Muscle layer of colon (tissue), 2 donors: ENCODE measurements at regions not wholly inside any gene's neighbourhood (a gene's known extent, or its start where the extent isn't known, plus 50 kb on each side); places are given as distances from the start of the nearest gene placed in this dataset.

Experiments used
- H3K27ac ChIP-seq: one replicate; pipeline ENCODE4 v1.7.0; 2013; ENCODE audit warnings: low read depth, mild to moderate bottlenecking, low read length, moderate library complexity
- H3K27me3 ChIP-seq, 2 donors: one replicate each; pipeline ENCODE4 v1.7.0; 2013; ENCODE audit warnings: low read length in 2 of 2, mild to moderate bottlenecking in 2 of 2; ENCODE audit not compliant: insufficient read depth in 2 of 2, control insufficient read depth in 1 of 2
- H3K36me3 ChIP-seq: one replicate; pipeline ENCODE4 v1.7.0; 2013; ENCODE audit warnings: mild to moderate bottlenecking, low read length; ENCODE audit not compliant: insufficient read depth
- H3K4me1 ChIP-seq: one replicate; pipeline ENCODE4 v1.7.0; 2013; ENCODE audit warnings: mild to moderate bottlenecking, low read length; ENCODE audit not compliant: insufficient read depth
- H3K4me3 ChIP-seq, 2 donors: one replicate each; pipeline ENCODE4 v1.7.0; 2013; ENCODE audit warnings: low read length in 2 of 2, low read depth in 1 of 2, mild to moderate bottlenecking in 1 of 2, moderate library complexity in 1 of 2
- H3K9ac ChIP-seq: one replicate; pipeline ENCODE4 v1.7.0; 2013; ENCODE audit warnings: low read length
- H3K9me3 ChIP-seq: one replicate; pipeline ENCODE4 v1.7.0; 2013; ENCODE audit warnings: mild to moderate bottlenecking, low read length
- donor health status: abdominal sarcoma.
- donor health status: Adenocarcinoma of cecum.

DNA sequence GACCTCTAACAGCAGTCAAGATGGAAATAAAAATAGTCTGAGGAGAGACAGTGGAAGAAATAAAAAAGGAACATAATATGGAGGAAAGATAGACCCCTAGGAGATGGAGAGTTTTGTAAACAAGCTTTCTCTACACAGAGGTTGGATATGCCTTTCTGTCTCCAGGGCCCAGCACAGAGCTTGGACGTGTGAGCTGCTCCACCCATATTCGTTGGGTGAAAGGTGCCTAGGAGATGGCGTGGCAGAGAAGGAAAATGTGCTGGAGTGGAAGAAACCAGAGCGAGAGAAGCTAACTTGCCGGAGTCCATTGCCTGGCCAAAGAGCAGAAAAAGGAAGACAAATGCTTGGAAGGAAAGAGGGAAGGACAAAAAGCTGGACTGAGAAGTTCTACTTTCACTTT, 78.3 kb upstream of the LMO4 start:
- no peak overlapping the region for H3K4me3 ChIP-seq
- H3K9me3 ChIP-seq: no peaks in the 10 kb centered on the region
- no peak overlapping the region for H3K27ac ChIP-seq
- no peaks in the 10 kb centered on the region for H3K27me3 ChIP-seq
- H3K4me1 ChIP-seq: no peaks in the 10 kb centered on the region
- no peaks in the 10 kb centered on the region for H3K36me3 ChIP-seq
- no peak overlapping the region for H3K9ac ChIP-seq

DNA sequence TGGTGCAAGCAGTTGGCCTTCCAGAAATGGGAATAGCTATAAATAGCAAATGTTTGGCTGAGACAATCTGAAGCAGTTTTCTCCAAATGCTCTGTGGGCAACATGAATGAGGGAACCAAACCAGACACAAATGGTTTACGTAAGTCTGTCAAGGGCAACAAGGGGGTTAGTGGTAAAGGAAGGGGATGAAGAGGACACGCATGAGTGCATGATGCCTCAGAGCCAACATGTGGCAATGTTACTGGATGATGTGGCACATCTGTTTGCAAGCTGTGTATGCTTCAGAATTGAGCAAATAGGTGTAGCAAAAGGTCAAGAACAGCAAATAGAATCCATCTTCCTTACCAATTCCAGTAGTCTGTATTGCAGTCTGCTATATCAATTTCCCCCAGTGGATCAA, 76.3 kb upstream of the LMO4 start:
- H3K9me3 ChIP-seq: no peaks in the 10 kb centered on the region
- H3K27me3 ChIP-seq: no peaks in the 10 kb centered on the region
- H3K4me3 ChIP-seq: no peak overlapping the region
- H3K9ac ChIP-seq: no peak overlapping the region
- no peak overlapping the region for H3K27ac ChIP-seq
- H3K4me1 ChIP-seq: no peaks in the 10 kb centered on the region
- no peaks in the 10 kb centered on the region for H3K36me3 ChIP-seq

DNA sequence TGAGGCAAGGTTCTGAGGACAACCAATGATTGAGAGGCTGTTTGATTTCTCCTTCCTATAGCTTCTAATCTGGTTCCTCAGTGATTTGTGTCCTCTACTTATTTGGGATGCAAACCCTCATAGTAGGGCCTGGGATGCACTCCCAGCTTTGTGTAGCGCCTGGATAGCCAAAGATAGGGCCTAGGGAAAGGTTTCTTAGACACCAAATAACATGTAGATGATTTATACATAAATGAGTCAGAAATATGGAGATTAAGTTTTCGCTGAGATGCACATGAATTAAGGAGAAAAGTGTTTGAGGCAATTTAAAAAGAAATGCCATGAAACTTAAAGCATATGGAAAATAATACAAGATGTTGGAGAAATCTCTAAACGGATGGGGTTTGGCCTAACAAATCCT, 66.0 kb upstream of the LMO4 start:
- Histone ChIP-seq H3K4me1 (no peaks in the 10 kb centered on the region), H3K9ac (no peak overlapping the region), H3K27ac (no peak overlapping the region), H3K36me3 (no peaks in the 10 kb centered on the region), H3K9me3 (no peaks in the 10 kb centered on the region), H3K4me3 (no peak overlapping the region), H3K27me3 (no peaks in the 10 kb centered on the region)

DNA sequence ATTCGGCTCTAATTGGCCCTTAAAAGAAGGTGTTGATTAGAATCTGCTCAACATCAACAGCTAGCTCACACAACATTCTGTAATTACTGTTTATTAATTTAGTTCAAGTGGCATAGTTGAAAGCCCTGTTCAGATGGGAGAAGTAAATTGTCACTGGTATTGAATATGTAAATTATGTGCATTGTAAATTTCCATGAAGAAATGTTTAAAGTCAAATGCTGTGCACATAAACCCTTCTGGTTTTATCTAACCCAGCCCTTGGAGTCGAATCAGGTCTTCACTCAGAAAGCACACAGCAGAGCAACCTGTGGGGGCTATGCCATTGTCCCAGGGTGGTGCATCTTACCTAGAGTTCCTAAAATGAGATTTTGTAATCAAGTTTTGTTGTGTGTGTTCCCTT, 65.4 kb upstream of the LMO4 start:
- Histone ChIP-seq H3K9ac (no peak overlapping the region), H3K36me3 (no peaks in the 10 kb centered on the region), H3K4me1 (no peaks in the 10 kb centered on the region), H3K9me3 (no peaks in the 10 kb centered on the region), H3K27ac (no peak overlapping the region), H3K4me3 (no peak overlapping the region), H3K27me3 (no peaks in the 10 kb centered on the region)

DNA sequence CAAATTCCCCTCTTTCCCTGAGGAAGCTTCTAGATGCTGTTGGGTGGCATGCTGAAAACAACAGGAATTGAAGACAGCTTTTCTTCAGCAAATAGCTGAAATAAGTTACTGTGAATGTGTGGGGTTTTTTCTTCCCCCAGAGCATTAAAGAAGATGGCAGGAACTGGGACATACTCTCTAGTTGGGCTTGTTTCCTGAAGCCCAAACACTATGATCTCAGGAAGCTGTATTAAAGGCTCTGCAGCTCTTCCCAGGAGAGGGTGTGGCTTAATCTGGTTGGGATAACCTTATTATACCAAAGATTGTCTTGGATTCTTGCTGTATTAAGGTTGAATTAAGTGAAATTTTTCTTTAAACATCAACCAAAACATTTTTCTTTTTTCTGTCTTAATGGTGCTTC, 64.9 kb upstream of the LMO4 start:
- H3K36me3 ChIP-seq: no peaks in the 10 kb centered on the region
- H3K9ac ChIP-seq: no peak overlapping the region
- no peaks in the 10 kb centered on the region for H3K27me3 ChIP-seq
- H3K9me3 ChIP-seq: no peaks in the 10 kb centered on the region
- no peaks in the 10 kb centered on the region for H3K4me1 ChIP-seq
- no peak overlapping the region for H3K27ac ChIP-seq
- H3K4me3 ChIP-seq: no peak overlapping the region

DNA sequence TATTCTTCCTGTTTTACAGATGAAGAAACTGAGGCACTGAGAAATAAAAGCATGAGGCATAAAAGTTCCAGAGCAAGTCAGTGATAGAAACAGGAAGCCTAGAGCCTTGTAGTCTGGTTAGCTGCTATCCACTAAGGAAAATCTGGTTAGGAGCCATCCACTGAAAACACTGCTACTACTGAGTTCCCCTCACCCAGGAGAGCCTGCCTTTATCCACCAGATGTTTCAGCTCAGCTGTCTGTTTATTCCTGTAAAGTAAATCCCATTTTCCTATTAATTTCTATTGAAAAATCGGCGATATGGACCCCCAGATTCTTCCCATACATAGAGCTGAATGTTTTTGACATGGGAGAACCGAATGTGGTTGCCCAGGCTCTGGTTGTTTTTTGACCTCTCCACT, 63.7 kb upstream of the LMO4 start:
- Histone ChIP-seq H3K4me1 (no peaks in the 10 kb centered on the region), H3K27me3 (no peaks in the 10 kb centered on the region), H3K27ac (no peak overlapping the region), H3K9ac (no peak overlapping the region), H3K4me3 (no peak overlapping the region), H3K9me3 (no peaks in the 10 kb centered on the region), H3K36me3 (no peaks in the 10 kb centered on the region)

DNA sequence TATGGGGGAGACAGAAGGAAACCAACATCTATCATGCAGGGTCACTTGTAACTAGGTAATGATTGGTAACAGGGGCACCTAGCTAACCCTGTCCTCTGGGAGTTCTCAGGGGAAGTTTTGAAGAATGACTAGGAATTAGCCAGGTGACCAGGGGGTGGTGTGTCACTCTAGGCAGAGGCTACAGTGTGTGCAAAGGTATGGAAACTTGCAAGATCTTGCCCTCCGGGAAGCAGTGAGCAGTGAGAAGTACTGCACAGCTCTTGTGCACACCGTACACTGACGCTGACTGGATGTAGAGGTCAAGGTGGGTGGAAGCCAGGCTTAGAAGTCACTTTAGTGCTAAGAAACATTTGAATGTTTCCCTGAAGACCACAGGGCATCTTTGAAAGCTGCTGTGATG, 62.9 kb upstream of the LMO4 start:
- no peaks in the 10 kb centered on the region for H3K36me3 ChIP-seq
- H3K9me3 ChIP-seq: no peaks in the 10 kb centered on the region
- no peak overlapping the region for H3K27ac ChIP-seq
- no peaks in the 10 kb centered on the region for H3K27me3 ChIP-seq
- no peaks in the 10 kb centered on the region for H3K4me1 ChIP-seq
- no peak overlapping the region for H3K4me3 ChIP-seq
- H3K9ac ChIP-seq: no peak overlapping the region

DNA sequence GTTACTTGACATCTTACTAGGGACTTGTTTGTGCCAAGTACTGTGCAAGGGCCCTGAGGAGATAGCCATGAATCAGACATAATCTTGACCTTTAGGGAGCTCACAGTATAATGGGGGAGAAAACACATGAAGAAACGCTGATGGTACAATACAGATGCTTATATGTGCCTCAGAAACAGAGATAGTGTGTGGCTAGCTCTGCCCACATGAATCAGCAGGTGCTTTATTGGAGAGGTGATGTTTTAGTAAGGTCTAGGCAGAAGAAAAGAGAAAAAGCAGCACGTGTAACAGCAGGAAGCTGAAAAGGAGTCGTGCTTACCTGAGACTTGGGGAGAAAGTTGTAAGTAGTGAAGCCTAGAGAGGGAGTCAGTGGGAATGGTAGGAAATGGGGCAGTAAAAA, 60.6 kb upstream of the LMO4 start:
- Histone ChIP-seq H3K9ac (no peak overlapping the region), H3K4me1 (no peaks in the 10 kb centered on the region), H3K4me3 (no peak overlapping the region), H3K9me3 (no peaks in the 10 kb centered on the region), H3K36me3 (no peaks in the 10 kb centered on the region), H3K27ac (no peak overlapping the region), H3K27me3 (no peaks in the 10 kb centered on the region)

DNA sequence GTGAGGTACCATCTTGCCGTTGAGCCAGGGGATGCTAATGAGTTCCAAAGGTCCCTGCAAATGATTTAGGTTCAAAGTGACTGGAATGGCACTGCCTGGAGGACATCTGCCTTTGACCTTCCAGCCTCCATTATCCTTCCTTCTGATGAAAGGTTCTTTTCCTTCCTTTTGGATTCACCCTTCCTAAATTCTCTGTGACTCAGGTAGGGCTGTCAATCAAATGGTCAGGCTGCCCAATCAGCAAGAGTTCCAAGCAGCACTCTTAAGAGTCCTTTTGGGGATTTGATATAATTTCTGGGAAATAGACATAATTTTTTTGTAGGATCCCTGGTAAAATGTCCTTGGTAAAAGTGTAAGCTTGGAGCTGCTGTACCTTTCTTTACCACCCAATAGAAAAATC, 58.8 kb upstream of the LMO4 start:
- Histone ChIP-seq H3K9me3 (no peaks in the 10 kb centered on the region), H3K27ac (no peak overlapping the region), H3K9ac (no peak overlapping the region), H3K4me1 (no peaks in the 10 kb centered on the region), H3K36me3 (no peaks in the 10 kb centered on the region), H3K4me3 (no peak overlapping the region), H3K27me3 (no peaks in the 10 kb centered on the region)

DNA sequence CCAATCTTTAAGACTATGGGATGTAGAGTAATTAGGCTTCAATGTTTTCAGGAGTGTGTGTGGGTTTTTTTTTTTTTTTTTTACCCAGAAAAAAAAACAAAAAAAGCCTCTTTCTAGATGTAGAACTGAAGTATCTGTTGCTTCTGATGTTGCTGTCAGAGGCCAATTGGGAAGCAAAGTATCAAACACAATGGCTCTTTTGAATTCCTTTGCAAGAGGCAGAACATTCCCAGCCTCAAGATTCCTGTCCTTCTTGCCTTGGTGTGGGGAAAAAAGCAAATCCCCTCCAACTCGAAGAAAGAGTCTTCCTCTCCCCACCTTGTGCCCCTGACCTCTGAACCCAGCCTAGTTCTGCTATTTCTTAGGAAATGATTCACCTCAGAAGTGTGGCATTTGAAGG, 55.4 kb upstream of the LMO4 start:
- no peaks in the 10 kb centered on the region for H3K9me3 ChIP-seq
- no peak overlapping the region for H3K27ac ChIP-seq
- no peaks in the 10 kb centered on the region for H3K27me3 ChIP-seq
- H3K9ac ChIP-seq: no peak overlapping the region
- H3K4me1 ChIP-seq: no peaks in the 10 kb centered on the region
- H3K36me3 ChIP-seq: no peaks in the 10 kb centered on the region
- no peak overlapping the region for H3K4me3 ChIP-seq

DNA sequence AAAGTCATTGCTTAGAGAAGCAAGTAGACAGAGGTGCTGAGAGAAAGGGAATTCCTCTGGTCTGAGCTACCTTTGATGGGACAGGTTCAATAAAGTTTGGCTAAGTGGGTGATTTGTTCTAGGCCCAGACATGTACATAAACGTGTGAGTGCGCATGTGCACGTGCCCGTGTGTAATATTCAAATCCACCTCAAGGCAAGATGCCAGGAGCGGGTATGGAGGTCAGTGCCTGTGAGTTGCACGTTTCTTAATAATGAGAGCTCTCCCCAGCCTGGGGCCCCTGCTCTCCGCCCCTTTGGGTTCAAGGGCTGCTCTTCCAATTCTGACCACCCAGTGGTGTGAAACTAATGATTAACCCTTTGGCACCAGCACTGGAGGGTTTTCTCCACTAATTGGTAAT, 53.8 kb upstream of the LMO4 start:
- Histone ChIP-seq H3K4me1 (no peaks in the 10 kb centered on the region), H3K9ac (no peak overlapping the region), H3K27ac (no peak overlapping the region), H3K36me3 (no peaks in the 10 kb centered on the region), H3K4me3 (no peak overlapping the region), H3K27me3 (no peaks in the 10 kb centered on the region), H3K9me3 (no peaks in the 10 kb centered on the region)

DNA sequence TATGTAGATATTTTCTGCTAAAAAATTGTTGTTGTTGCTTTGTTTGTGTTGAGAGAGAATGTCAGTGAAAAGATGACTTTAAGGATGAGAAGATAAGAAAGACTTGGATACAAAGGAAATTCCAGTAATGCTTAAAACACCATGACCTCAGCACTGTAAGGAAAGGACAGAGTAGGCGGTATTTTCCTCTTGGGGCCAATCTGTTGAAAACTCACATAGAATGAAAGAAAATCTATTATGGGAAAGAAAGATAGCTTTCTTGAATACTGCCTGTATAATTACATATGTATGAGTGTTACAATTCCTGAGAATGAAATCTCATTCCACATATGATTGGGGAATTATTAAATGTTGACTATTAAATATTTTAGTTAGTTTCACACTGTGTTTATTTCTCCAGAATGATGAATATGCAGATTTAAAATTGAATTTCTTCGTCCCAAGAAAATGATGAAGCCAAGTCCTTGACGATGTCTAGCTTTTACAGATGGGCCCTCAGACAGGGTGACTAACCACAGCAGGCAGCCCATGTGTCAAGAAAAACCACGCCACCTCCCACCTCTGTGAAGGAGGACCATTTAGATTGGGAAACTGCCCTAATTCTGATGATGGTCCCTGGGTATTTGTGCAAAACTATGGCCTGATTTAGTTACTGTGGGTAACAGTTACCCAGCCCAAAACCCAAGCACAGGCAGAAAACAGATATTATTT, 49.7 kb upstream of the LMO4 start:
- Histone ChIP-seq H3K4me3 (no peak overlapping the region), H3K4me1 (no peaks in the 10 kb centered on the region), H3K36me3 (no peaks in the 10 kb centered on the region), H3K9me3 (no peaks in the 10 kb centered on the region), H3K27ac (no peak overlapping the region), H3K9ac (no peak overlapping the region), H3K27me3 (no peaks in the 10 kb centered on the region)
